Muscle layer of duodenum (tissue), 2 donors: ENCODE measurements at regions not wholly inside any gene's neighbourhood (a gene's known extent, or its start where the extent isn't known, plus 50 kb on each side); places are given as distances from the start of the nearest gene placed in this dataset.

ENCODE experiments used
- H3K27ac ChIP-seq: one replicate; pipeline ENCODE4 v1.7.0; 2013; ENCODE audit warnings: mild to moderate bottlenecking, low read length
- H3K27me3 ChIP-seq: one replicate; pipeline ENCODE4 v1.7.0; 2013; ENCODE audit warnings: low read depth, mild to moderate bottlenecking, control low read depth, low read length
- H3K36me3 ChIP-seq, 2 donors: one replicate each; pipeline ENCODE4 v1.7.0; 2013; ENCODE audit warnings: low read length in 2 of 2, control low read depth in 1 of 2, mild to moderate bottlenecking in 1 of 2; ENCODE audit not compliant: insufficient read depth in 2 of 2, control insufficient read depth in 1 of 2
- H3K4me1 ChIP-seq, 2 donors: one replicate each; pipeline ENCODE4 v1.7.0; 2013; ENCODE audit warnings: low read length in 2 of 2, mild to moderate bottlenecking in 2 of 2, control low read depth in 1 of 2, moderate library complexity in 1 of 2; ENCODE audit not compliant: insufficient read depth in 2 of 2, control insufficient read depth in 1 of 2
- H3K4me3 ChIP-seq, 2 donors: one replicate each; pipeline ENCODE4 v1.7.0; 2013; ENCODE audit warnings: low read length in 2 of 2, low read depth in 1 of 2, mild to moderate bottlenecking in 1 of 2
- H3K9me3 ChIP-seq, 2 donors: one replicate each; pipeline ENCODE4 v1.7.0; 2013; ENCODE audit warnings: low read length in 2 of 2, control low read depth in 1 of 2, mild to moderate bottlenecking in 1 of 2; ENCODE audit not compliant: control insufficient read depth in 1 of 2
- donor health status: healthy.

DNA sequence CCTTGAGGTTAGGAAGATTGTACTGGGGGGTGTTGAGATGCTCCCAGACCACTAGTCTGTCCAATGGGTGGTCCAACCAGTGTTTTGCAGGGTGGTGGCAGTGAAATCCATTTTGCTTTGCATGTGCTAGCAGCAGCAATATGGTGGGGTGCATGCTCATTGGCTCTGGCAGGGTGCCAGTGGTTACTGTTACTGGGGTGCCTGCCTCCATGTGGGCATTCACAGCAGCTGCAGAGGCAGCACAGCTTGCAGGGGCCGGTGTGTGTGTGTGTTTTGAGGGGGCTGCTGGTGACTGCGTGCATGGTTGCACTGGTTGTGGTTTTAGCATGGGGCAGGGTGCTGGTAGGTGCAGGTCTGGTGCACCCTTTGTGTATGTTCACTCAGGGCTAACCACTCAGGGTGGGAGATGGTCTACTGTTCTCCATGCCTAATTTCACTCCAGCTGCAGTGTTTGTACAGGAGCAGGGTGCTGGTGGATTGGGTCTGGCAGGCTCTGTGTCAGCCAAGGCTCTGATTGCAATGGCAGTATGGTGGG lies 265.4 kb downstream of the NUP35 start:
- no peak overlapping the region for H3K4me3 ChIP-seq
- no peaks in the 10 kb centered on the region for H3K36me3 ChIP-seq
- no peak overlapping the region for H3K27ac ChIP-seq
- H3K4me1 ChIP-seq, result no peaks in the 10 kb centered on the region
- H3K27me3 ChIP-seq, result no peaks in the 10 kb centered on the region
- peaks cover 0 to 15% of the 10 kb centered on the region in 2 donors for H3K9me3 ChIP-seq

DNA sequence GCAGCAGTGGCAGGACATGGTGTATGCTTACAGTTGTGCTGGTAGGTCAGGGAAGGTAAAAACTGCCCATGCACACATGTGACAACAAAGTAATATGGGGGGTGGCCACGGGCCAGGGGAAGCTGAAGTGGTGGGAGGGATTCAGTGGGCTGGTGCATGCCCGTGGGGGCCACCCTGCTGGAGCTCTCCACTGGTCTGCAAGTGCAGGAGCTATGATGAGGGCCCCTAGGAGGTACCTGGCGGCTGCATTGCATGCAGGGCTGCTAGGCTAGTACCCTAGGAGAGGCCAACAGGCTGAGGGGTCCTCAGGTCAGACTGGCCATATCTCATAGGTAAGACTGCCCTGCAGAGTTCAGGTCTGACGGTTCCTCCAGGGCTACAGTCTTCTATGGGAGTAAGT lies 265.9 kb downstream of the NUP35 start:
- Histone ChIP-seq H3K27ac (no peak overlapping the region), H3K27me3 (no peaks in the 10 kb centered on the region), H3K36me3 (no peaks in the 10 kb centered on the region), H3K4me3 (no peak overlapping the region), H3K9me3 (peaks cover 0 to 15% of the 10 kb centered on the region in 2 donors), H3K4me1 (no peaks in the 10 kb centered on the region)

DNA sequence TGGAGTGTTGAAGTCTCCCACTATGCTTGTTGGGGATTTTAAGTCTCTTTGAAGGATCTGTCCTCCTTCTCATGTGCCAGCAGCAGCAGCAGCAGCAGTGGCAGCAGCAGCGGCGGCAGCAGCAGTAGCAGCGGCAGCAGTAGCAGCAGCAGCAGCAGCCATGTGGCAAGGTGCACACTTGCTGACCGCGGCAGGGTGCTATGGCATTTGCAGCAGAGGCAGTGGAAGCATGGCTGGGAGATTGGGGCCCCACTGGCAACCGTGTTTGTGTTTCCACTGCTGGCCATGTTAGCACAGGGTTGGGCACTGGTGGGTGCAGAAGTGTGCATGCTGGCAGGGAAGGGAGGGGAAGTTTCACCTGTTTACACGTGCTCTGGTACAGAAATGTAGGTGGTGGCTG lies 280.1 kb downstream of the NUP35 start:
- Histone ChIP-seq H3K27ac (no peak overlapping the region), H3K4me1 (no peaks in the 10 kb centered on the region), H3K4me3 (no peak overlapping the region), H3K9me3 (peaks cover 0 to 4% of the 10 kb centered on the region in 2 donors), H3K36me3 (no peaks in the 10 kb centered on the region), H3K27me3 (no peaks in the 10 kb centered on the region)

DNA sequence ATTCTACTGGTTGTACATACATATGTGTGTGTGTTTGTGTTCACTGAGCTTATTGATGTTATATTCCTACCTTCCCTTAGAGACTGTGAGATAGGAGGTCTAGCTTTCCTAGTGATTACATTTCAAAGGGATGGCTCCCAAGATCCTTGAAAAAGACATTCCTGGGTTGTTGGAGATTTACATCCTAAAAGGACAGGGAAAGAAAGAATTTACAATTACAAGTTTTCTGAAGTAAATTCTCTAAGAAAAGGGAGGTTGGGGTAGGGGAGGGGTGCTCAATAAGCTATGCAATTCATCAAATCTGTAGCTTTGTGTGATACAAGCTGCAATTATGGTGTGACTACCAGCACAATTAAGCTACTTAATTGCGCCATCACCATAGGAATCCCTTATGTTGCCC lies 284.3 kb downstream of the NUP35 start:
- Histone ChIP-seq H3K36me3 (no peaks in the 10 kb centered on the region), H3K27me3 (no peaks in the 10 kb centered on the region), H3K4me1 (no peaks in the 10 kb centered on the region), H3K4me3 (no peak overlapping the region), H3K9me3 (peaks cover 0 to 4% of the 10 kb centered on the region in 2 donors), H3K27ac (no peak overlapping the region)

DNA sequence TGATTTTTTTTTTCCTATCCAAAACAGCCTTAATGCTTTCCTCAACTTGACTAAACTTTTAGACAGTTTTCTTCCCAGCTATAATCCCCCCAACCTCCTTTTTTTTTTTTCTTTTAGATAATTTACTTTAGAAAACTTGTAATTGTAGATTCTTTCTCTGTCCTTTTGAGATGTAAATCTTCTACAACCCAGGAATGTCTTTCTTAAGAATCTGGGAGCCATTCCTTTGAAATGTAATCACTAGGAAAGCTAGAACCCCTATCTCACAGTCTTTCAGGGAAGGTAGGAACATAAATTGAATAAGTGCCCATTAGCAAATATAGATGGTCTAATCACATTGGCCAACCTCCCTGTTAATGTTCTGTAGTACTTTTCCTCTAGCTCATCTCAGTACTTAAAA lies 285.4 kb downstream of the NUP35 start:
- H3K36me3 ChIP-seq, result no peaks in the 10 kb centered on the region
- no peak overlapping the region for H3K27ac ChIP-seq
- no peaks in the 10 kb centered on the region for H3K4me1 ChIP-seq
- H3K4me3 ChIP-seq, result no peak overlapping the region
- H3K27me3 ChIP-seq, result no peaks in the 10 kb centered on the region
- peaks cover 0 to under 1% of the 10 kb centered on the region in 2 donors for H3K9me3 ChIP-seq

DNA sequence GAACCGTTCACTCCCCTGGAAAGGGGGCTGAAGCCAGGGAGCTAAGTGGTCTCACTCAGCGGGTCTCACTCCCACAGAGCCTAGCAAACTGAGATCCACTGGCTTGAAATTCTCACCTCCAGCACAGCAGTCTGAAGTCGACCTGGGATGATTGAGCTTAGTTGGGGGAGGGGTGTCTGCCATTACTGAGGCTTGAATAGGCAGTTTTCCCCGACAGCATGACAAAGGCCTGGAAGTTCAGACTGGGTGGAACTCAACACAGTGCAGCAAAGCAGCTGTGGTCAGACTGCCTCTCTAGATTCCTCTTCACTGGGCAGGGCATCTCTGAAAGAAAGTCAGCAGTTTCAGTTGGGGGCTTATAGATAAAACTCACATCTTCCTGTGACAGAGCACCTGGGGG lies 292.5 kb downstream of the NUP35 start:
- H3K36me3 ChIP-seq, result no peaks in the 10 kb centered on the region
- H3K4me1 ChIP-seq, result no peaks in the 10 kb centered on the region
- H3K4me3 ChIP-seq, result no peak overlapping the region
- H3K27ac ChIP-seq, result no peak overlapping the region
- no peaks in the 10 kb centered on the region for H3K27me3 ChIP-seq
- H3K9me3 ChIP-seq, result no peaks in the 10 kb centered on the region

DNA sequence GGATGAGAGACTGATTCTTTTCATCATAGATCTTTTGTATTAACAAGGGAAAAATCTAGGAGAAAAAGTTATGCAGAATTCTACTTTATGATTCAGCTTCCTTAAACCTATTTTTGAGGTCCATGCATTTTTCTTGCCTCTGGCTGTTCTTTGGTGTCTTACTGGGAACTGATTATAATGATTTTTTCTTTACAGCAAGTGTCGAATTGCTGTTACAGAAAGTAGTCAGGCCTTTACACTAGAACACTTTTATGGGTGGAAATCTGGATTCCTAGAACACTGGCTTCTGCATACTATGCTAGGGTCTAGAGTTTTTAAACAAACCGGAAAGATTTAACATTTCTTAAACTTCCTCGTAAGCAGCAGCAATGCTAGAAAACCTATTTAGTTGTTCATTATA lies 302.6 kb downstream of the NUP35 start:
- Histone ChIP-seq H3K4me1 (no peaks in the 10 kb centered on the region), H3K4me3 (no peak overlapping the region), H3K27me3 (no peaks in the 10 kb centered on the region), H3K9me3 (peaks cover 0 to 4% of the 10 kb centered on the region in 2 donors), H3K27ac (no peak overlapping the region), H3K36me3 (no peaks in the 10 kb centered on the region)

DNA sequence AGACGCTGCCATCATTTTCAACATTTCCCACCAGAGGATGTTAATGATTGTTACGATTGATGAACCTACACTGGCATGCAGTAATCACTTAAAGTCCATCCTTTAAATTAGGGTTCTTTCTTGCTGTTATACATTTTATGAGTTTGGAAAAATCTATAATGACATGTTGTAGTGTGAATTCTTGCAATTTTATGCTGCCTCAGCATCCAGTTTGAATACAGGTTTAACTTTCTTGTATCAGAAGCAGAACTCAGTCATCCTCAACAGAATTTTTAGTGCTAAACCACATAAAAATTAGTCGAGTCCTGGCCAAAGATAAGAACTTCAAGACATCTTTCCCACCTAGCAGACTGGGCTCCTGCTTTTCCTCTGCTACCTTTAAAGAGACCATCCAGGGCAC lies 303.3 kb downstream of the NUP35 start:
- Histone ChIP-seq H3K27ac (no peak overlapping the region), H3K36me3 (no peaks in the 10 kb centered on the region), H3K9me3 (peaks cover 0 to 4% of the 10 kb centered on the region in 2 donors), H3K4me1 (no peaks in the 10 kb centered on the region), H3K4me3 (no peak overlapping the region), H3K27me3 (no peaks in the 10 kb centered on the region)

DNA sequence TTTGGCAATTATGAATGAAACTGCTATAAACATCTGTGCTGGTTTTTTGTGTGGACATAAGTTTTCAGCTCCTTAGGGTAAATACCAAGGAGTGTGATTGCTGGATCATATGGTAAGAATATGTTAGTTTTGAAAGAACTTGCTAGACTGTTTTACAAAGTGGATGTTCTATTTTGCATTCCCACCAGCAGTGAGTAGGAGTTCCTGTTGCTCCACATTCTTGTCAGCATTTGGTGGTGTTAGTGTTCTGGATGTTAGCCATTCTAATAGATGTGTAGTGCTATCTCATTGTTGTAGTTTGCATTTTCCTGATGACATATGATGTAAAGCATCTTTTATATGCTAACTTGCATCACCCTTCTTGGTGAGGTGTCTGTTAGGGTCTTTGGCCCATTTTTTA lies 304.6 kb downstream of the NUP35 start:
- H3K4me3 ChIP-seq, result no peak overlapping the region
- no peaks in the 10 kb centered on the region for H3K36me3 ChIP-seq
- H3K27ac ChIP-seq, result no peak overlapping the region
- peaks cover 0 to 4% of the 10 kb centered on the region in 2 donors for H3K9me3 ChIP-seq
- H3K4me1 ChIP-seq, result no peaks in the 10 kb centered on the region
- H3K27me3 ChIP-seq, result no peaks in the 10 kb centered on the region

DNA sequence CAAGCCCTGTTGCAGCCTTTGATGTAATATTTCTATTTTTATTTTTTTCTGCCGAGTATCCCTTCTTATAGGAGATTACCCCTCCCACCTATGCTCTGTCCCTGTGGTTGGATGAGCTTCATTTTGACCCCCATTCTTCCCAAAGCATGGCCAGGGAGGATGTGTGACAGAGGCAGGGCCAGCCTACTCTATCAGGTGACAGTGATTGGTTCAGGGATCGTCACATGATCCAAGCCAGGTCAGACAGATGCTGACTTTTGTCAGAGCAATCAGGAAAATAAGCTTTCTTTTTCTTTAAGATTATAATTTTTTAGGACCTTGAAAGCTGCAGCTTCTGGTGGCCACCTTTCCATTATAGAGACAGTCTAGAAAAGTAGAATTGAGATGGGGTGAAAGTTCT lies 314.3 kb downstream of the NUP35 start:
- H3K36me3 ChIP-seq, result no peaks in the 10 kb centered on the region
- no peaks in the 10 kb centered on the region for H3K9me3 ChIP-seq
- H3K27me3 ChIP-seq, result no peaks in the 10 kb centered on the region
- no peak overlapping the region for H3K4me3 ChIP-seq
- no peaks in the 10 kb centered on the region for H3K4me1 ChIP-seq
- H3K27ac ChIP-seq, result no peak overlapping the region

DNA sequence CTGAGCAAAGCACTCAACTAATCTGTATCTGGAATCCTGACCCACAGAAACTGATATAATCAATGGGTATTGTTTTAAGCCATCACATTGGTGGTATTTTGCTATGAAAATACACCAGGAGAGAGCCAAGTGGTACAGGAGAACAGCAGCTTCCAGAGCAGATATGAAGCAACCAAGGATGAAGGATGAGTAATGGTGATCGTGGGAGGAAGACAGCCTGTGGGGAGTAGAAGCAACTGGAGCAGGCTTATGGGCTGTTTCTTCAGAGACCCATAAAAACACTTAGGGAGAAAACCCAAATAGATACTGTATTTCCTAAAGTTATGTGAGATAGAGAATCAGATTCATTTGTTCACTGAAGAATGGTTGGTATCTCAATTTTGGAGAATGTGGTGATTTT lies 330.8 kb downstream of the NUP35 start:
- Histone ChIP-seq H3K27me3 (no peaks in the 10 kb centered on the region), H3K9me3 (no peaks in the 10 kb centered on the region), H3K4me3 (no peak overlapping the region), H3K4me1 (no peaks in the 10 kb centered on the region), H3K27ac (no peak overlapping the region), H3K36me3 (no peaks in the 10 kb centered on the region)

DNA sequence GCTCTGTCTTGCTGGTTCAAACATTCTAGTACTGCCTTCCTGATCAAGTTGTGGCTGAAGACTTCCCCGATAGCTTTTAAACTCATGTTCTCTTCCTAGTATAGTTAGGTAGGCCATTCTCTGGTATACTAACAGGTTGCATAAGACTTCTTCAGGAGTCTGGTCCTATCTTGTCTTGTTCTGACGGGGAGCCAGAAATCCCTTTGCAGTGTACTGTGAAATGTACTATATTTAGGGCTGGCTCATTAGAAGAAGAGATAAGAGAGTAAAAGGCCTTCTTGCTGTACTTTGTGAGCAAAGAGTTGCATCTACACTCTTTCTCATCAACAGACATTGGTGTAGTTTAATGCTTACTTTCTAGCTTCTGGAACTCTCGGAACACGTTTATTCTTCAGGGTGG lies 331.9 kb downstream of the NUP35 start:
- Histone ChIP-seq H3K27ac (no peak overlapping the region), H3K27me3 (no peaks in the 10 kb centered on the region), H3K36me3 (no peaks in the 10 kb centered on the region), H3K4me3 (no peak overlapping the region), H3K4me1 (no peaks in the 10 kb centered on the region), H3K9me3 (no peaks in the 10 kb centered on the region)
